HG02852 (cell line): ENCODE measurements at regions not wholly inside any gene's neighbourhood (a gene's known extent, or its start where the extent isn't known, plus 50 kb on each side); places are given as distances from the start of the nearest gene placed in this dataset.
"Not testable (repeated sequence)": the region's sequence is repeated elsewhere in the genome, so short reads cannot be mapped to it uniquely, and the experiment has no call there.

Source experiments
- ATAC-seq: cut with Tn5 transposase; IDR thresholded peaks from one replicate; pipeline ENCODE4 v1.9.1; 2021; ENCODE audit warnings: mild to moderate bottlenecking, moderate library complexity; ENCODE audit not compliant: unreplicated experiment

DNA sequence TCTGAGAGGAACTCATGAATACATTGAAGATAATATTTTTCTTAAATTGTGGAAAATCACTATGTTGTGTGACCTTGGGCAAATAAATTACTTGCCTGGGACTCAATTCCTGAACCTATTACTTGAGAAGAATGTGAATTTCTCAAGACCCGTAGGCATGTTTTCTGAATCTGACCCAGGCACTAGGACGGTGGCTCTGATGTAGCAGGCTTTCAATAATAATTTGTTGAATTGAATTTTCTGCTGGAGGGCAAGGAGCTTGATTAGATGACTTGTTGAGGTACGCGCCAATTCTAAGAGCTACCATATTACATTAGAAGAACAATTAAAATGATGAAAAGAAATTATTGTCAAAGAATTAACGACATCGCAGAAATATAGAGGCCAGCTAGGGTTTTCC is 150.2 kb upstream of the LRRC3B start:
- ATAC-seq = no peak

DNA sequence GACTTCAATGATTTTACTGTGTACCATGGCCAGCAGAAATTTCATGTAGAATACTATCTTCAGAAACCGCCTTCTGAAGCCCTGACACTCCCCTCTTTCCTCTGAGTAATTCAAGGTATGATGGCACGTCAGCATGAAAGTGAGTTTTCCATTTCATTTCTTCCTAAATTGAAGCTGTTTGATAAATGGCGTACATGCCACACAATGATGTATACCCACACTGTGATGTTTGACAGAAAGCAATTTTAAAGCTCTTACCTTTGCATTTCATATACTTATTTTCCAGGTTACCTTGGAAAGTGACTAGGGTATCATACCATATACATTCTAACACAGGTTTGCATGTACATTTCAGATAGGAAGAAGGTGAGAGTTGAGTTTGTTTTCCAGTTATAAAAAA is 147.9 kb upstream of the LRRC3B start:
- ATAC-seq = no peak

DNA sequence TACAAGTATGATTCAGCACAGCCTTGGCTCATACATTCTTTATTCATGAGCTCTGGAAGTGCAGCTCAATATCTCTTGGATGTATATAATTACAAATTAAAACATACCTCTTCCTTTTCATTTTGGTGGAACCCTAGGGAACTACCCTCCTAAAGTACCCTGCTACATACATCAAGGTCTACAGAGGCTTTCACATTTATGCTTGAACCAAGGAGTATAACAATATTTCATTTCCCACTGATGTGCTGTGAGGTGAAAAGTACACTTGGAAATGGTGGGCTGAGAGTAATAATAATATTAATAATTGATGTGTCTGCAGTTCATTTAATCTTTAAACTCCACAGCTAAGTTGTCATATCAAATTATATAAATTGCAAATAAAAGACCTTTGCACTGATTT is 142.2 kb upstream of the LRRC3B start:
- no peak for ATAC-seq

DNA sequence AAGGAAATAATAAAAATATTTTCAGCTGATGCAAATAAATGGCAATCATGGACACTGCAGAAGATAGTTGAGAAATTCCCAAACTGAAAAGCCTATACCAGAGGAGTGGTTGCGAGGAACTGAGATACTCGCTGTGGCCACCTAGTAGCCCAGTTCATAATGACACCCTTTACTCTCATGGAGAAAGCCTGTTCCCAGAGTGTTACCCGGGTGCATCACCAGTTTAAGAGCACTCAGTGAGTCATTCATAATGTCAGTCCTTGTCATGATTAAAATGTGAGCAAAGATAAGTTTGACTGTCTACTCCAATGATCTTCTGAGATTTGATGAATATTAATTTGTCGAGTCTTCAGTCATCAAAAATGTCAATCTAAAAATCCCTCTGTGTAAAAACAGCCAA is 138.4 kb upstream of the LRRC3B start:
- no peak for ATAC-seq

DNA sequence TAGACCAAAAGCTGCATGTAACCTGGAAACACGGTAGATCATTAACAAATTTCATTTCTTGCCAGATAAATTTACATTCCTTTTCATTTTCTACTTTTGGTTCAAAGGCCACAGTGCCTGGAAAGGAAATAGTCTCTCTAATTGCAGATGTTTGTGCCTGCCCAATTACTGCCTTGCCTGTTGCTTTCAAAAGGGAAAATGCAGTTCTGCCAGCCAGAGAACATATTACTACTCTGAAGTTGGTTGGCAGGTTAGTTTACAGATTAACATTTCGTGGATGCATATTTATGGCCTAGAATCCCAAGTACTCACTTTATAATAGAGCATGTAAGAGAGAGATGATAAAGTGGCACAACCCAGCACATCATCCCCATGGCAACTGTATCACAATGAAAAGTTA is 124.3 kb upstream of the LRRC3B start:
- ATAC-seq = no peak

DNA sequence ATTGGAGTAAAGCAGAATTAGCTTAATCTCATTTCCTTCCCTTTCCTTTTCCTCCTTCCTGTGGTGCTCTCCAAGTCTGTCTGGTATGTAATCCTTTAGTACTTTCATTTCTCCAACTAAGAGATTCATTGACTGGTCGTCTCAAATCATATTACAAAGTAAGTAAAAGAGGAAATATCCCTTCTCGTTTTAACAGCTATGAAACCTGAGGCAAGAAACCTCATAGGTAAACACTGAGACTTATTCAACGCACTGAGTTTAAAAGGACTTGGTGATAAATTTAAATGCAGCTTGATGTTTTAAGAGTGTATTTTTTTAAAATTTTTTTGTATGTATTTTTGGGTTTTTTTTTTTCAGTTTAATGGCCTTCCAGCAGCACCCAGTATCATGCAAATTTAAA is 117.2 kb upstream of the LRRC3B start:
- no peak for ATAC-seq

DNA sequence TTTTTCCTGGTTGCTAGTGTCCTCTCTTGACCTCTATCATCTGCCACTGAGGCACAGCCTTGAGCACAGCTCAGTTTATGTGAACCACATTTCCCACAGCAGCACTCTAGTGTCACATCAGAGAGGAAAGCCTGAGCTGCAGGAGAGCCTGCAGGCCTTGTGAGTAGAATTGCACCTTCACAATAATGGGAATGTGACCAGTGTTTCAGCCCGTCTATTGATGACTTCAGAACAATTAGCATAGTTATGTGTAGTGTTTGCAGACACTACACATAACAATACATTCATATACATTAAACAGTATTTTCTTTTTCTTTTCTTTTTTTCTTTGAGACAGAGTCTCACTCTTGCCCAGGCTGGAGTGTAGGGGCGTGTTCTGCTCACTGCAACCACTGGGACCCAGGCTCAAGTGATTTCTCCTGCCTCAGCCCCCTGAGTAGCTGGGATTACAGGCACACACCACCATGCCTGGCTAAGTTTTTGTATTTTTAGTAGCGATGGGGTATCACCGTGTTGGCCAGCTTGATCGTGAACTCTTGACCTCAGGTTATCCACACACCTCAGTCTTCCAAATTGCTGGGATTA is 108.0 kb upstream of the LRRC3B start:
- ATAC-seq = not testable (repeated sequence)

DNA sequence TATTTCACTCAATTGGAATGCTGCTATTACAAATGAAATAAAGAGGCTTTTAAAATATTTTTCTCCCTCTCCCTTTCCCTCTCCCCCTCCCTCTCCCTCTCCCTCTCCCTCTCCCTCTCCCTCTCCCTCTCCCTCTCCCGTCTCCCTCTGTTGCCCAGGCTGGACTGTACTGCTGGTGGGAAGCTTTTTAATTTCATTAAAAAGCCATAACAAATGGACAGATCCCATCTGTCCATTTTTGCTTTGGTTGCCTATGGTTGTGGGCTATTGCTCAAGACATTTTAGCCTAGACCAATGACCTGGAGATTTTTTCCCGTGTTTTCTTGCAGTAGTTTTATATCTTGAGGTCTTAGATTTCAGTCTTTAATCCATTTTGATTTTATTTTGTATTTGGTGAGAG is 107.2 kb upstream of the LRRC3B start:
- no peak for ATAC-seq

DNA sequence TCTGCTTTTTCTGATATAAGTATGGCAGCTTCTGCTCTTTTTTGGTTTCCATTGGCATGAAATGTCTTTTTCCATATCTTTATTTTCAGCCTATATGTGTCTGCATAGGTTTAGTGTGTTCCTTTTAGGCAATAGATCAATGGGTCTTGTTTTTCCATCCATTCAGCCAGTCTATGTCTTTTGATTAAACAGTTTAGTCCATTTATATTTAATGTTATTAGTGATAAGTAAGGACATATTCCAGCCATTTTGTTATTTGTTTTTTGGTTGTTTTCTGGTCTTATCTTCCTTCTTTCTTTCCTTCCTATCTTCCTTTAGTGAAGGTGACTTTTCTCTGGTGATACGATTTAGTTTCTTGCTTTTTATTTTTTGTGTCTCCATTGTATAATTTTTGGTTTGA is 101.3 kb upstream of the LRRC3B start:
- no peak for ATAC-seq

DNA sequence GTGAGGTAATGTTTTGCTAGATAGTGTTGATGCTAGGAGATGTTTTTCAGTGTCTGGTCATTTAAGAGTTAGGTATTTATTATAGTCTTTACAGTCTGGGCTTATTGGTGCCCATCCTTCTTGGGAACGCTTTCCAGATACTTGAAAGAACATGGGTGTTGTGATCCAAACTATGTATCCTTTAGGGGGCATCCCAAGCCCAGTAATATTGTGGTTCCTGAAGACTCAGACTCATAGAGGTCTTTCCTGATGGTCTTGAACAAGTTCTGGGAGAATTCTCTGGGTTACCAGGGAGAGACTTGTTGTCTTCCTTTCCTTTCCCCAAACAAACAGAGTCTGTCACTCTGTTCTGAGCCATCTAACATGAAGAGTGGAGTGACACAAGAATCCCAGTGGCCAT is 99.7 kb upstream of the LRRC3B start:
- ATAC-seq = no peak

DNA sequence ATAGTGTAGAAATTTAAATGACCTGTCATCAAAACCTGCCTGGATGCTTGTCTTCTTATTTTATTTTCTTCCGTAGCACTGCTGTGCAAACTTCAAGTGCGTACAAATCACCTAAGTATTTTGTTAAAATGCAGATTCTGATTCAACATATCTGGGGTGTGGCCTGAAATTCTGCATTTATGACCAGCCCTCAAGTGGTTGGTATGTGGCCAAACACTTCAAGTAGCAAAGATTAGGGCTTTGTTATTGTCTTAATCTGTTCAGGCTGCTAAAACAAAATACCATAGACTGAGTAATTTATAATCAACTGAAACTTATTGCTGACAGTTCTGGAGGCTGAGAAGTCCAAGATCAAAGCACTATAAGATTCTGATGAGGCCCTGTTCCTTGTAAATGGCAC is 97.6 kb upstream of the LRRC3B start:
- ATAC-seq = no peak

DNA sequence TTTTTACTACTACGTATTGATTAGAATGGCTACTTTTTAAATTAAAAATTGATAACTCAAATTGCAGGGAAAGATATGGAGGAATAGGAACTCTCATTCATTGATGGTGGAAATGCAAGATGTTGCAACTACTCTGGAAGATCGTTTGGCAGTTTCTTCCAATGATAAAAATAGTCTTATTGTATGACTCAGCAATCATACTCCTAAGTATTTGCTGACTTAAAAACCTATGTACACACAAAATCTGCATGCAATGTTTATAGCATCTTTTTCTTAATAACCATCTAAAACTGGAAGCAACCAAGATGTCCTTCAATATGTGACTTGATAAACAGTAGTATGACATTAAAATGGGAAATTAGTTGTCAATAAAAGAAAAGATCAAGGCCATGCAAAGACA is 87.4 kb upstream of the LRRC3B start:
- ATAC-seq = no peak

DNA sequence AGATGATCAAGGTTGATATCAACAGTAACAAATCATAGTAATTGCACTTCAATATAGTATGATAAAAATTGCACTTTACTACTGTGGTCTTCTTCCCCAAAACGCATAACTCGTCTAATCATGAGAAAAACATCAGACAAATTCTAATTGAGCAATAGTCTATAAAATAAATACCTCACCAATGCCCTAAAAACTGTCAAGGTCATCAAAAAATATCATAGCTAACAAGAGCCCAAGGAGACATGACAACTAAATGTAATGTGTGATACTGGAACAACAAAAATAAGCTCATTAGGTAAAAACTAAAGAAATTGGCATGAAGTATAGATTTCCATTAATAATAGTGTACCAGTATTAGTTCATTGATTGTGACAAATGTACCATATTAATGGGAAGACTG is 85.6 kb upstream of the LRRC3B start:
- ATAC-seq = no peak

DNA sequence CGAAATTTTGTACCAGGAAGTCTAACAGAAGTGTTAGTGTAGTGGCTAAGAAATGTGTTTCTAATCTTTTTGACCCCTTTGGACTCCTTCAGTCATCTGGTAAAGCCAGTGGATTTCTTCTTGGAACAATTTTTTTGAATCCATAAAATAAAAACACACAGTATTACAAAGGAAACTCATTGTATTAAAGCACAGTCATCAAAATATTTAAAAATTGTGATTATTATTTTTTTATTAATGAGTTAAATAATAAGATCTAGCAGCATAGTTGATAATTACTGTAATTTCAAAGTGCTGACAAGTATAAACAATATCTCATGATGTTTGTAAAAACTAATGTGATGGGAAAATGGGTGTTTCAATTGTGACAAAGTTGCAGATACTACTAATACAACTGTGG is 72.2 kb upstream of the LRRC3B start:
- no peak for ATAC-seq

DNA sequence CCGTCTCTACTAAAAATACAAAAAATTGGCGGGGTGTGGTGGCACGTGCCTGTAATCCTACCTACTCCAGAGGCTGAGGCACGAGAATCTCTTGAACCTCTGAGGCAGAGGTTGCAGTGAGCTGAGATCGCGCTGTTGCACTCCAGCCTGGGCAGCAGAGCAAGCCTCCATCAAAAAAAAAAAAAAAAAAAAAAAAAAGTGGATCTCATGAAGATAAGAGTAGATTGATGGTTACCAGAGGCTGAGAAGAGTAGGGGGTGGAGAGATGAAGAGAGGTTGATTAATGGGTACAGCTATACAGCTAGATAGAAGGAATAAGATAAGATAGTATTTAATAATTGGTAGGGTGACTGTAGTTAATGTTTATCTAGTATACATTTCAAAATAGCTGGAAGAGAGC is 65.9 kb upstream of the LRRC3B start:
- no peak for ATAC-seq

DNA sequence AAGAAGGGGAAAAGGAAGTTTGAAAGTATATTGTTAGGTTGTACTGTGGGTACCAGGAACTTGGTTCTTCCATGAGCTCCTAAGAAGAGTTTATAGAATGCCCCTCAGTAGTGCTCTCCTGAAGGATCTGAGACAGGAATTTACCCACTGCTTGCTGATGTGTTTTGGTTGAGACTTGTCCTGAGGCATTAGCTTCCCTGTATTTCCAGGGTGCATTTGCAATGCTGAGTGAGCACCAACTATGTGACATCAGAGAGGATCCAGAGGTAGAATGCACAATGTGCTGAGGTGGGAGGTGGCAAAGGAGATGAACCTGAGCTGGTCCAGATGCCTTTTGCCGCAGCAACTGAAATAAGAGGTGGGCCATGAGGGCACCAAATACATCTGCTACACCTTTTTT is 64.3 kb upstream of the LRRC3B start:
- ATAC-seq = no peak

DNA sequence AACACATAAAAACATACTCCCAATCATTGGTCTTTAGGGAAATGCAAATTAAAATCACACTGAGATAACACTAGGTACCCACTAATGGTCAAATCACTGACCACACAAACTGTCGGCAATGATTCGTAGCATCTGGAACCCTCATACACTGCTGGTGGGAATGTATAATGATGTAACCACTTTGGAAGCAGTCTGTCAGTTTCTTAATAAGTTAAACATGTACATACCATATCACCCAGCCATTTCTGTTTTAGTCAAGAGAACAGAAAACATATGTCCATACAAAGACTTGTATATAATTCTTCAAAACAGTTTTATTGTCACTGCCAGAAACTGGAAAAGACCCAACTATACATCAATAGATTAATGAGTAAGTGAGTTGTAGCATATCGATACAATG is 63.3 kb upstream of the LRRC3B start:
- no peak for ATAC-seq

DNA sequence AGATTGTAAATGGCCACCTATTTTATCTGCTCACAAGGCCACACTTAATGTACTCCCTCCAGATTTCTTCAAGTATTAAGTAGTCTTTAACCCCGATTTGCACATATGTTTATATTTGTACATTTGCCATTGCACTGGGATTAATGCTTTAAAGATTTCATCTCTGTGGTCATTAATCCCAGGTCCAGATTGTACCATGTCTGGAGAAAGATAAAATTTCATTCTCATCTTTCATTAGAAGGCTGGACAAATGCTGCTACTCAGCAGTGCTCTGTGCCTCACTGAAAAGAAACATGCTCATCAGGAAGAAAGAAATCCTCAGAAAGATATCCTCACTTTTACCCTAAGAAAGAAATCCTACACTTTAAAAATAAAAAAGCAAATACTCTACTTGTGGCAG is 62.5 kb upstream of the LRRC3B start:
- ATAC-seq = no peak

DNA sequence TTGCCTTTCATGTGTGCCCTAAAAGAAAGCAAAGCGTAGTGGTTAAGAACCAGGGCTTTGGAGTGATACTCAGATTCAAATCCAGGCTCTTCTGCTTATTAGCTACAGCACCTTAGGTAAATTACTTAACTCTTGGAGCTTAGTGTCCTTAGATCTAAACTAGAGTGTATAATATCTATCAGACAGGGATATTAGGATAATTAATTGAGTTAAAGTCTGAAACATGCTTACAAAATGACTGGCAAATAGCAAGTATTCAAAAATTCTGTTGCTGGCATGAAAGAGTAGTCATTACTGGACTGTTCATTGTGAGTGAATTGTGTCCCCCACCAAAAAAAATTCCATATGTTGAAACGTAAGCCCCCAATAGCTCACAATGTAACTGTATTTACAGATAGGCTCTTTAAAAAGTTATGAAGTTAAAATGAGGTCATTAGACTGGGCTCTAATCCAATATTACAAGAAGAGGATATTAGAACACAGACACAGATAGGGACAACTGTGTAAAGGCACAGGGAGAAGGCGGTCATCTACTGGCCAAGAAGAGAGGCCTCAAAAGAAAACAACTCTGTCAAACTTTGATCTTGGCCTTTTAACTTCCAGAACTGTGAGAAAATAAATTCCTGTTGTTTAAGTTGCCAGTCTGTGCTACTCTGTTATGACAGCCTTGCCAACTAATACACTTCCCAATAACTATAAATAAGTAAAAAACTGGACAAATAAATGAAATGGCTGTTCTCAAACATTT is 60.4 kb upstream of the LRRC3B start:
- ATAC-seq = no peak
